ENCODE measurements at regions not wholly inside any gene's neighbourhood (a gene's known extent, or its start where the extent isn't known, plus 50 kb on each side); places are given as distances from the start of the nearest gene placed in this dataset.
"Not testable (repeated sequence)": the region's sequence is repeated elsewhere in the genome, so short reads cannot be mapped to it uniquely, and the experiment has no call there.

- no peaks in the 10 kb centered on the region for H3K36me3 ChIP-seq (ENCODE audit: insufficient read depth, low read length)
- H3K4me1 ChIP-seq (ENCODE audit: insufficient read depth, low read length): no peaks in the 10 kb centered on the region
- no peak overlapping the region for H3K9ac ChIP-seq (ENCODE audit: low read depth, low read length)
- no peaks in the 10 kb centered on the region; the same call in 1 of the 2 replicates for H3K9me3 ChIP-seq (ENCODE audit: control insufficient read depth, insufficient read depth, low read length)
These were observed 590.9 kb upstream of the ANKRD30A start for GRCh38 chr10:36534471-36535002.

GRCh38 chr10:36533861-36534260 is 591.5 kb upstream of the ANKRD30A start:
- Histone ChIP-seq H3K9me3 (ENCODE audit: control insufficient read depth, insufficient read depth, low read length) (no peaks in the 10 kb centered on the region; the same call in 1 of the 2 replicates), H3K9ac (ENCODE audit: low read depth, low read length) (no peak overlapping the region), H3K4me1 (ENCODE audit: insufficient read depth, low read length) (no peaks in the 10 kb centered on the region), H3K36me3 (ENCODE audit: insufficient read depth, low read length) (no peaks in the 10 kb centered on the region)

GRCh38 chr10:36533316-36533715 is 592.1 kb upstream of the ANKRD30A start:
- Histone ChIP-seq H3K9ac (ENCODE audit: low read depth, low read length) (no peak overlapping the region), H3K36me3 (ENCODE audit: insufficient read depth, low read length) (no peaks in the 10 kb centered on the region), H3K9me3 (ENCODE audit: control insufficient read depth, insufficient read depth, low read length) (no peaks in the 10 kb centered on the region; the same call in 1 of the 2 replicates), H3K4me1 (ENCODE audit: insufficient read depth, low read length) (no peaks in the 10 kb centered on the region)

GRCh38 chr10:36531621-36532020 is 593.8 kb upstream of the ANKRD30A start:
- Histone ChIP-seq H3K4me1 (ENCODE audit: insufficient read depth, low read length) (no peaks in the 10 kb centered on the region), H3K36me3 (ENCODE audit: insufficient read depth, low read length) (no peaks in the 10 kb centered on the region), H3K9me3 (ENCODE audit: control insufficient read depth, insufficient read depth, low read length) (no peaks in the 10 kb centered on the region; the same call in 1 of the 2 replicates), H3K9ac (ENCODE audit: low read depth, low read length) (no peak overlapping the region)

- no peak overlapping the region for H3K9ac ChIP-seq (ENCODE audit: low read depth, low read length)
- H3K4me1 ChIP-seq (ENCODE audit: insufficient read depth, low read length): no peaks in the 10 kb centered on the region
- no peaks in the 10 kb centered on the region for H3K36me3 ChIP-seq (ENCODE audit: insufficient read depth, low read length)
- H3K9me3 ChIP-seq (ENCODE audit: control insufficient read depth, insufficient read depth, low read length): no peaks in the 10 kb centered on the region; the same call in 1 of the 2 replicates
These were observed 599.4 kb upstream of the ANKRD30A start for GRCh38 chr10:36526033-36526432.

- not testable (repeated sequence) for H3K9me3 ChIP-seq (ENCODE audit: control insufficient read depth, insufficient read depth, low read length); H3K36me3 ChIP-seq (ENCODE audit: insufficient read depth, low read length); H3K9ac ChIP-seq (ENCODE audit: low read depth, low read length); H3K4me1 ChIP-seq (ENCODE audit: insufficient read depth, low read length)
These were observed 601.3 kb upstream of the ANKRD30A start for GRCh38 chr10:36524126-36524525.

- H3K9ac ChIP-seq (ENCODE audit: low read depth, low read length): no peak overlapping the region
- H3K9me3 ChIP-seq (ENCODE audit: control insufficient read depth, insufficient read depth, low read length): no peaks in the 10 kb centered on the region
- H3K36me3 ChIP-seq (ENCODE audit: insufficient read depth, low read length): no peaks in the 10 kb centered on the region
- no peaks in the 10 kb centered on the region for H3K4me1 ChIP-seq (ENCODE audit: insufficient read depth, low read length)
These were observed 605.5 kb upstream of the ANKRD30A start for GRCh38 chr10:36519909-36520308.

- no peaks in the 10 kb centered on the region for H3K9me3 ChIP-seq (ENCODE audit: control insufficient read depth, insufficient read depth, low read length)
- H3K4me1 ChIP-seq (ENCODE audit: insufficient read depth, low read length): no peaks in the 10 kb centered on the region
- no peaks in the 10 kb centered on the region for H3K36me3 ChIP-seq (ENCODE audit: insufficient read depth, low read length)
- no peak overlapping the region for H3K9ac ChIP-seq (ENCODE audit: low read depth, low read length)
These were observed 609.1 kb upstream of the ANKRD30A start for GRCh38 chr10:36516281-36516680.

GRCh38 chr10:36515319-36515718 is 610.1 kb upstream of the ANKRD30A start:
- no peaks in the 10 kb centered on the region for H3K36me3 ChIP-seq (ENCODE audit: insufficient read depth, low read length)
- H3K9ac ChIP-seq (ENCODE audit: low read depth, low read length): no peak overlapping the region
- H3K9me3 ChIP-seq (ENCODE audit: control insufficient read depth, insufficient read depth, low read length): no peaks in the 10 kb centered on the region
- no peaks in the 10 kb centered on the region for H3K4me1 ChIP-seq (ENCODE audit: insufficient read depth, low read length)

- no peaks in the 10 kb centered on the region for H3K9me3 ChIP-seq (ENCODE audit: control insufficient read depth, insufficient read depth, low read length)
- no peak overlapping the region for H3K9ac ChIP-seq (ENCODE audit: low read depth, low read length)
- no peaks in the 10 kb centered on the region for H3K36me3 ChIP-seq (ENCODE audit: insufficient read depth, low read length)
- H3K4me1 ChIP-seq (ENCODE audit: insufficient read depth, low read length): no peaks in the 10 kb centered on the region
These were observed 617.7 kb upstream of the ANKRD30A start for GRCh38 chr10:36507715-36508114.

GRCh38 chr10:36506697-36507496 is 618.5 kb upstream of the ANKRD30A start:
- Histone ChIP-seq H3K9ac (ENCODE audit: low read depth, low read length) (no peak overlapping the region), H3K36me3 (ENCODE audit: insufficient read depth, low read length) (no peaks in the 10 kb centered on the region), H3K4me1 (ENCODE audit: insufficient read depth, low read length) (no peaks in the 10 kb centered on the region), H3K9me3 (ENCODE audit: control insufficient read depth, insufficient read depth, low read length) (no peaks in the 10 kb centered on the region)

GRCh38 chr10:36506261-36506660 is 619.1 kb upstream of the ANKRD30A start:
- Histone ChIP-seq H3K4me1 (ENCODE audit: insufficient read depth, low read length) (no peaks in the 10 kb centered on the region), H3K9me3 (ENCODE audit: control insufficient read depth, insufficient read depth, low read length) (no peaks in the 10 kb centered on the region), H3K36me3 (ENCODE audit: insufficient read depth, low read length) (no peaks in the 10 kb centered on the region), H3K9ac (ENCODE audit: low read depth, low read length) (no peak overlapping the region)

- no peak overlapping the region for H3K9ac ChIP-seq (ENCODE audit: low read depth, low read length)
- no peaks in the 10 kb centered on the region for H3K4me1 ChIP-seq (ENCODE audit: insufficient read depth, low read length)
- H3K36me3 ChIP-seq (ENCODE audit: insufficient read depth, low read length): no peaks in the 10 kb centered on the region
- H3K9me3 ChIP-seq (ENCODE audit: control insufficient read depth, insufficient read depth, low read length): no peaks in the 10 kb centered on the region
These were observed 620.6 kb upstream of the ANKRD30A start for GRCh38 chr10:36504758-36505157.

GRCh38 chr10:36500266-36500665 is 625.1 kb upstream of the ANKRD30A start:
- Histone ChIP-seq H3K9ac (ENCODE audit: low read depth, low read length) (no peak overlapping the region), H3K4me1 (ENCODE audit: insufficient read depth, low read length) (no peaks in the 10 kb centered on the region), H3K9me3 (ENCODE audit: control insufficient read depth, insufficient read depth, low read length) (no peaks in the 10 kb centered on the region), H3K36me3 (ENCODE audit: insufficient read depth, low read length) (no peaks in the 10 kb centered on the region)

- H3K9me3 ChIP-seq (ENCODE audit: control insufficient read depth, insufficient read depth, low read length): no peaks in the 10 kb centered on the region
- no peaks in the 10 kb centered on the region for H3K4me1 ChIP-seq (ENCODE audit: insufficient read depth, low read length)
- H3K9ac ChIP-seq (ENCODE audit: low read depth, low read length): no peak overlapping the region
- no peaks in the 10 kb centered on the region for H3K36me3 ChIP-seq (ENCODE audit: insufficient read depth, low read length)
These were observed 625.7 kb upstream of the ANKRD30A start for GRCh38 chr10:36499693-36500092.
